Muscle of arm (tissue), 1 donor: ENCODE measurements at regions not wholly inside any gene's neighbourhood (a gene's known extent, or its start where the extent isn't known, plus 50 kb on each side); places are given as distances from the start of the nearest gene placed in this dataset.
"Not testable (repeated sequence)": the region's sequence is repeated elsewhere in the genome, so short reads cannot be mapped to it uniquely, and the experiment has no call there.

Source experiments
- DNase-seq: peaks from one replicate; pipeline ENCODE4 v3.0.0-alpha.2; 2013

- no peak for DNase-seq
Observed at GRCh38 chr13:87877477-87877876, 206.3 kb downstream of the SLITRK5 start.

GRCh38 chr13:87878706-87879105, 207.5 kb downstream of the SLITRK5 start:
- no peak for DNase-seq

DNA sequence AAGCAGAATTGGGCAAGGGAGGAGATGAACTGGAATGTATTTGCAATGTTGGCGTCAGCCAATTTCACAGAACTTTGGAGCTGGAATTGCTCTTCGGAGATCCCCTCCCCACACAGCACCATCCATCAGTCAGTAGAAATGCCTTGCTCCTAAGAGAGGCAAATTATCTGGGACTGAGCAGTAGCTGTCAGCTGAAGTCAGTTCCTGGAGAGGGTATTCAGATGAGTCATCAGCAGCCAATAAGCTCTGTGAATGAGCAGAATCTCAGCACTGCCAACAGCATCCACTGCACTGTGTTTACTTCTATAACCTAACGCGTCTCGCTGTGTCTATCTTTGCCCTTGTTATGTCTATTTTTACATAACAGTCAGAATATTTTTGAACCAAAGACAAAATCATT, 213.7 kb downstream of the SLITRK5 start:
- no peak for DNase-seq

DNA sequence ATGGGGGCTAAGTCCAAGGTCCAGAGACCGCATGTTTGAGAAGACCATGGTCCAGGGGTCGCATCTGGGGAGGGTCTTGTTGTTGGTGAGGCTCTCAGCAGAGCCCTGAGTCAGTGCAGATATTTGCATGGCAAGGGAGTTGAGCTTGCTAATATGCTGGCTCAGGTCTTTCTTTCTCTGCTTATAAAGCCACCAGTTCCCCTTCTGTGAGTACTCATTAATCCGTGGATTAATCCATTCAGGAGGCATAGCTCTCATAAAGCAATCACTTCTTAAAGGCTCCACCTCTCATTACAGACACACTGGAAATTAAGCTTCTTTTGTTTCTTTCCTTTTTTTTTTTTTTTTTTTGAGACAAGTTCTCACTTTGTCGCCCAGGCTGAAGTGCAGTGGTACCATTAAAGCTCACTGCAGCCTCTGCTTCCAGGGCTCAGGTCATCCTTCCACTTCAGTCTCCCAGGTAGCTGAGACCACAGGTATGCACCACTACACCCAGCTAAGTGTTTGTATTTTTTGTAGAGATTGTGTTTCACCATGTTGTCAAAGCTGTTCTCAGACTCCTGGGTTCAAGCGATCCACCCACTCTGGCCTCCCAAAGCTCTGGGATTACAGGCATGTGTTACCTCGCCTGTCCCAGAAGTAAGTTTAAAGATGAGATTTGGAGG, 216.4 kb downstream of the SLITRK5 start:
- no peak for DNase-seq

DNA sequence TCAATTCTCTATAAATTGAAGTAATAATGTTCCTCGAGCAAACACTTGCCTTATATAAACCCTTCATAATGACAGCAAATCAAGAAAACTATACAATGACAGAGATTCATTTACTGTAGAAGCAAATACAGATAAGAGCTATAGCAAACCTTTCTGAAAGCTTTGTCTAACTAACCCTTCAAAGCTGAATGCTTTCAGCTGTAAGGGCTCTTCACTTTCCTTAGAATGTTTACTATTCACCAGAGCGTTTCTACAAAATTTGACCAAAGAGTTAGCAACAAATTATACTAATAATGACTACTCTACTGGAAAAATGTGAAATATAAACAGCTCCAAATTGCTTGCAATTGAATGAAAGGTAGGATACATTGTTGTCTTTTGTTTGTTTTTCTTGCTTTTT, 218.1 kb downstream of the SLITRK5 start:
- DNase-seq: no peak

GRCh38 chr13:87893186-87893585, 222.0 kb downstream of the SLITRK5 start:
- DNase-seq: no peak

DNA sequence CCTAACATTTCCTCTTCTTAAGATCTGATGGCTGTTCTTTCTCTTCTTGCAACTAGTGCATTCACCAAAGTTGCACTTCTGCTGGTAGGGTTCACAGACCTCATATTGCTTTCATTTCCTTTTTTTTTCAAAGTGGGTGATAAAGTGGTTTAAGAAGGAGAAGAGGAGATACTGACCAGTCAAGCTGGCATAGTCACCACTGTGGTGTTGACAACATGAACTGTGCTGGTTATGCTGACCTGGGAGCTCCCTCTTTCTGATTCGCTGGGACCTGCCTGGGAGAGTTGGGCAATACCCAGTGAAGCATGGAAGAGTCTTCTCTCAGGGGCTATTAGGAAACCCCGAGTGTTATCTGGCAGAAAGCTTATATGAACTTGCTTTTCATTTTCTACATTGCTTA, 222.9 kb downstream of the SLITRK5 start:
- no peak for DNase-seq

GRCh38 chr13:87903553-87903952, 232.4 kb downstream of the SLITRK5 start:
- peak; percentile 58 for DNase-seq

- peak; percentile 61 for DNase-seq
Observed at GRCh38 chr13:87906411-87906810, 235.2 kb downstream of the SLITRK5 start.

DNA sequence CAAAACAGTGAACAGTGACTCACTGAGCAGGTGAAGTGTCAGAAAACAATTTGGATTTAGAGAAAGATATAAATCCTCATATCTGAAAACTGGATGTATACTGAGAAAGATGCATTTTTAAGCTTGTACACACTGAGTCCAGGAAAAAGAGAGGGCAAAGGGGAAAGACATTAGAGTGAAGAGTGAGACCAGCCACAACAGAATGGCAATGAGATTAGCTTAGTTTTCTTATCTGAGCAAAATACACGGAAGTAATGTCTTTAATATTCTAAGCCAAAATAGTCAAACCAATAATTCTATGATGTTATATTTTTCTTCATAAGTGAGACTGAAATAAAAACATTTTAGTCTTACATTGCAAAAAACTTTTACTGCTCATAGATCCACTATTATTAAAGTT, 236.0 kb downstream of the SLITRK5 start:
- DNase-seq: no peak

DNA sequence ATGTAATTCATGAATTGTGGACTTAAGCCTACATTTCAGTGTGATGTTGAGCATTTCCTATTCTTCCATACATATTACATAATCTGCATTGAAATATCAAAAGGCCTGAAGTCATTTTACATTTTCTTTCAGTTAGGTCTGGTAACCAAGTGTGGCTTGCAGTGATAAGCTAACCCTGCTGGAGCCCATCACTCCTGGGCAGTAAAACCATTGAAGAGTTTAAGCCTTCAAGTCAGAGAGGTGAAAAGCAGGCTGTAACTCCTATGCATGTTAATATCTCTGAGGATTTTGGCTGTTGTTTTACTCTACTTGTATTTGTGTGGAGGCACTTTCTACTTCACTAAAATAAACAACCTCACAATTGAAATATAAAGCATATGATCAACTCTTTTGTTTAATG, 248.8 kb downstream of the SLITRK5 start:
- no peak for DNase-seq

GRCh38 chr13:87923753-87924152, 252.6 kb downstream of the SLITRK5 start:
- DNase-seq: no peak

GRCh38 chr13:87925006-87925405, 253.8 kb downstream of the SLITRK5 start:
- no peak for DNase-seq

DNA sequence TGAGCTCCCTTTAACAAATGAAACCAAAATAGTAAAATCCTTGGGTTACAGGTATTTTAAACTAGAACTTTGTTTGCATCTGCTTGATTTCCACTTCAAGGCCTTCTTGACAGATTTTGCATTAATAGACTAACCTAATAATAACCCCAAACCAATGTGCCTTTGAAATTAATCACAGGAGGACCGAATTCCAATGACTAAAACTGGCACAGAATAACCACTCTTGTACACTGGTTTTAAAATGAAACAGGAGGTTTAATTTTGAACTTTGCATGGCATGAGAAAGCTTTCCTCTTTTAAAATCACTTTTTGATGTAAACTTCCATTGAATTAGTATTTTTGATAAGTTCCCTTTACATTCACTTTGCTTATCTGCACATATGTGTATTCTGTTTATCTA, 269.6 kb downstream of the SLITRK5 start:
- no peak for DNase-seq

DNA sequence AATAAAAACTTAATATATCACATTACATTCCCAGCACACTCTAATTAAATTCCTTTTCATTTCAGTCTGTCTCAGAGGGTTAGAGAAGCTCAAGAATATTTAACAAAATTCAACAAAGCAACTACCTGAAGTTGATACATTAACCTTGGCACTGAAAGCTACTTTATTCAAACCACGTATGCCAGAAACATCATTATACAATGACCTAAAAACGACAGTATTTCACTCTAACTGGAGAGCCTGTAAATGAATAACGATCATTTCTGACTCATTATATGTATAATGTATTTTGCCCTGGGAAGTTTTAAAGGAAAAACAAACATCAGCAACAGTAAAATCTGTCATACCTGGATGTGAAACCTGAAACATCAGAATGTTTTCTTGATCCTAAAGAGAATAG, 270.1 kb downstream of the SLITRK5 start:
- no peak for DNase-seq

DNA sequence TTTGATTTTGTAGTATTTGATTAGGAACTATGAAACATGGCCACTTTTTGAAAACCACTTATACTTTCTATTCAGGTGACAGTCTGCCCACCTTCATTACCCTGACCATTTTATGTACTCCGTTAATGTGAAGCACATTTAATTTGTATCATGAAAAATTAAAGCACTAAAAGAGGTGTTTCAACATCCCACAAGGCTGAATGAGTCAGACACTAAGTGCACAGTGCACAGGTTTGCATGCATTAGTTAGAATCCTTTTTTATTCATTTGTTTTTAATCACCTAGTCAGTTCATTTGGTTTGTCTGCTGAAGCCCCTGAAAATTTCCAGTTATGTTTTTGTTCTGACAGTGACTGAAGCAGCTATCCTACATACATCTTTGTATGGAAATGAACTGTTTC, 271.0 kb downstream of the SLITRK5 start:
- DNase-seq: no peak

DNA sequence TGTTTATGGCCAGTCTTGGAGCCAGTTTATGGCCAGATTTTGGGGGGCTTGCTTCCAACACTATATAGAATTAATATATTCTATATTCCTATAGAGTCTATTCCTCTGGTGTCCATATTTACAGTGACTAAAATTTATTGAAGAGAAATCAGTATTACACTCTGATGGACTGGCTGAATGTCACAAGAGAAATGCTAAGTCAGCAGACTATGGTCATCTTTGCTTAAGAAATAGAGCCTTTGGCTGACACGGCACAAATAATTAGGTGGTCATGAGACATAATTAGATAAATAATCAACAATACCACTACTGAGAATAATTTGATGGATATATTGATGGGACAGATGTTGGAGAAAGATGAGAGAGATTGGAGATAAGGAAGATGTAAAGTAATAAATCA, 272.9 kb downstream of the SLITRK5 start:
- no peak for DNase-seq

GRCh38 chr13:87952377-87952776, 281.2 kb downstream of the SLITRK5 start:
- DNase-seq: no peak

DNA sequence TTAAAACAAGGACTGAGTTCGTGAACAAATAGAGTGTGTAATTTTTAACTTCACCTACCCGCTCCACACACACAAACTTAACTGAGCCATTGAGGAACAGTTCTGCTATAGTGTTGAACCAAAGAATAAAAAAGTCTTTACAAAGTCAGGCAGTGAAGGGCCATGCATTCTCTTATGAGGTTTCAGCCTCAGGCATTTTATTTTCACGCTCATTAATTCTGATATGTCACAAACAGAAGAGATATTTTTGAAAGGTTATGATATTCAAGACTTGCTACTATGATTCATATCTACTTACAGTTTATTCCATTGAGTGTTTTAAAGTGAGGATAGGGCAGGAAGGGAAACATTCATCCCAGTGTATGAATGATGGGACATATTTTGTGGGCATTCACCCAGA, 282.2 kb downstream of the SLITRK5 start:
- DNase-seq: no peak

GRCh38 chr13:87954091-87954490, 282.9 kb downstream of the SLITRK5 start:
- DNase-seq: no peak

DNA sequence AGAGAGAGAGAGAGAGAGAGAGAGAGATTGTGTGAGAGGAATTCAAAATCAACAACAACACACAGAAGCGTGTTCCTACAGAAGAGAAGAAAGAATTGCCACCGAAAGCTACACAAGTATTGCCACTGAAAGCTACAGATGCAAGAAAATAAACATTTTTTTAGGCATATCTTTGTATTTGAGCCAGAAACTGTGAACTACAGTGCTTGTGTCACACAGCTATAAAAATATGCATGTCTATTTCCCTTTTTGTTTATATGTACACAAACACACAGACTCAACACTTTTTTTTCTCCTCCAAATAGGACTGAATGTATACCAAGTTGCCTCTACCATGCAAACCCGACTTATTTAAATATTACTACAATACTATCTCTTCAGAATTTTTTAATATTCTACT, 290.4 kb downstream of the SLITRK5 start:
- no peak for DNase-seq

DNA sequence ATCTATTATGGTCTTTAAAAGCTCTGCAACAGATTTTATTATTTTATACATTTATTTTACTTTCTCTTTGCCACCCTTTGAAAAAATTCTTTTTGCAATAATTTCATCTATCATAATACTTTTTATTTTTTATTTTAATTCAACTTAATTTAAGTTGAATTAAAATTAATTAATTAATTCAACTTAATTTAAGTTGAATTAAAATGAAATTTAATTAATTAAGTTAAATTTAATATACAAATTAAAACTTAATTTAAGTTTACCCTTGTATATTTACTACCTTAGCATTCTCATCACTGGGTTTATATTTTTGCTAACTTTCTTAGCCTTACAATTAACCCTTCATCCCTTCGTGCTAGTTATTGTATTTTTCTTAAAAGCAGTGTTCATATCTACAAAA, 301.4 kb downstream of the SLITRK5 start:
- DNase-seq: no peak

GRCh38 chr13:87975035-87975434, 303.9 kb downstream of the SLITRK5 start:
- no peak for DNase-seq

- DNase-seq: not testable (repeated sequence)
Observed at GRCh38 chr13:87976650-87977049, 305.5 kb downstream of the SLITRK5 start.

DNA sequence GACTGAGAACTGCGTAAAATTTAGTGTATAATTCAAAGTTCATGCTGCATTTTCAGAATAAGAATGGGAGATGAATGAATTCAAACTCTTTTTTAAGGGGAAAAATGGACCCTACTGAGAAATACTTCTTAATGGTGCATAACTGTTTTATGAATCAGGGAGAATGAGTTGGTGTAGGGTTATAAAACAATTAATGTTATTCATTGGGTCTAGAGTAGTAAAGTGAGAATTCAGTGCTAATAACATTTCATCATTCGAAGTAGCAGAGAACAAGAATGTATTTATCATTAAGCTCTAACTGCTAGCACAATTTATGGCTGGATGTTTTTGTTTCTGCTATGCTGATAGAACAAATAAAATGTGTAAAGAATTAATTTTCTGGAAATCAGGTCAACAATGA, 310.2 kb downstream of the SLITRK5 start:
- DNase-seq: no peak
